ENCODE measurements at regions not wholly inside any gene's neighbourhood (a gene's known extent, or its start where the extent isn't known, plus 50 kb on each side); places are given as distances from the start of the nearest gene placed in this dataset.
"Not testable (repeated sequence)": the region's sequence is repeated elsewhere in the genome, so short reads cannot be mapped to it uniquely, and the experiment has no call there.

- DNase-seq (ENCODE audit: low read depth in 1 of 2, low spot score in 1 of 2) = not testable (repeated sequence)
Measured at GRCh38 chr2:16415861-16416260, 249.8 kb downstream of the CYRIA start.

- DNase-seq (ENCODE audit: low read depth in 1 of 2, low spot score in 1 of 2) = no peak
Measured at GRCh38 chr2:16413947-16414346, 251.7 kb downstream of the CYRIA start.

- no peak for DNase-seq (ENCODE audit: low read depth in 1 of 2, low spot score in 1 of 2)
Measured at GRCh38 chr2:16413285-16413684, 252.3 kb downstream of the CYRIA start.

- DNase-seq (ENCODE audit: low read depth in 1 of 2, low spot score in 1 of 2) = no peak
Measured at GRCh38 chr2:16412321-16413030, 253.2 kb downstream of the CYRIA start.

GRCh38 chr2:16411788-16412187 is 253.8 kb downstream of the CYRIA start:
- no peak for DNase-seq (ENCODE audit: low read depth in 1 of 2, low spot score in 1 of 2)

GRCh38 chr2:16409849-16410248 is 255.8 kb downstream of the CYRIA start:
- DNase-seq (ENCODE audit: low read depth in 1 of 2, low spot score in 1 of 2) = no peak

GRCh38 chr2:16409006-16409390 is 256.6 kb downstream of the CYRIA start:
- no peak for DNase-seq (ENCODE audit: low read depth in 1 of 2, low spot score in 1 of 2)

GRCh38 chr2:16408331-16409005 is 257.2 kb downstream of the CYRIA start:
- no peak for DNase-seq (ENCODE audit: low read depth in 1 of 2, low spot score in 1 of 2)

- DNase-seq (ENCODE audit: low read depth in 1 of 2, low spot score in 1 of 2) = no peak
Measured at GRCh38 chr2:16407358-16407757, 258.3 kb downstream of the CYRIA start.

- DNase-seq (ENCODE audit: low read depth in 1 of 2, low spot score in 1 of 2) = no peak
Measured at GRCh38 chr2:16406496-16407289, 258.9 kb downstream of the CYRIA start.

GRCh38 chr2:16405551-16405950 is 260.1 kb downstream of the CYRIA start:
- DNase-seq (ENCODE audit: low read depth in 1 of 2, low spot score in 1 of 2) = no peak

- DNase-seq (ENCODE audit: low read depth in 1 of 2, low spot score in 1 of 2) = no peak
Measured at GRCh38 chr2:16404551-16405300, 260.9 kb downstream of the CYRIA start.

GRCh38 chr2:16404146-16404545 is 261.5 kb downstream of the CYRIA start:
- no peak for DNase-seq (ENCODE audit: low read depth in 1 of 2, low spot score in 1 of 2)

- no peak for DNase-seq (ENCODE audit: low read depth in 1 of 2, low spot score in 1 of 2)
Measured at GRCh38 chr2:16402891-16403290, 262.7 kb downstream of the CYRIA start.

- DNase-seq (ENCODE audit: low read depth in 1 of 2, low spot score in 1 of 2) = no peak
Measured at GRCh38 chr2:16401761-16402300, 263.8 kb downstream of the CYRIA start.

GRCh38 chr2:16400127-16400623 is 265.5 kb downstream of the CYRIA start:
- DNase-seq (ENCODE audit: low read depth in 1 of 2, low spot score in 1 of 2) = no peak

- DNase-seq (ENCODE audit: low read depth in 1 of 2, low spot score in 1 of 2) = no peak
Measured at GRCh38 chr2:16398486-16399043, 267.1 kb downstream of the CYRIA start.

GRCh38 chr2:16397681-16398475 is 267.8 kb downstream of the CYRIA start:
- DNase-seq (ENCODE audit: low read depth in 1 of 2, low spot score in 1 of 2) = no peak

GRCh38 chr2:16396986-16397385 is 268.6 kb downstream of the CYRIA start:
- no peak for DNase-seq (ENCODE audit: low read depth in 1 of 2, low spot score in 1 of 2)

- no peak for DNase-seq (ENCODE audit: low read depth in 1 of 2, low spot score in 1 of 2)
Measured at GRCh38 chr2:16396171-16396570, 269.5 kb downstream of the CYRIA start.
